ENCODE measurements at regions not wholly inside any gene's neighbourhood (a gene's known extent, or its start where the extent isn't known, plus 50 kb on each side); places are given as distances from the start of the nearest gene placed in this dataset.

- no peak for TF ChIP-seq CTCF (conservative IDR thresholded peaks at IDR 0.05; ENCODE audit: low read depth, low read length)
- no peak for TF ChIP-seq EZH2 (IDR thresholded peaks at IDR 0.05; ENCODE audit: low read length, unreplicated experiment)
Observed at GRCh38 chr7:53920011-53920410, 622.2 kb upstream of the VSTM2A start.
